ENCODE measurements at regions not wholly inside any gene's neighbourhood (a gene's known extent, or its start where the extent isn't known, plus 50 kb on each side); places are given as distances from the start of the nearest gene placed in this dataset.

DNA sequence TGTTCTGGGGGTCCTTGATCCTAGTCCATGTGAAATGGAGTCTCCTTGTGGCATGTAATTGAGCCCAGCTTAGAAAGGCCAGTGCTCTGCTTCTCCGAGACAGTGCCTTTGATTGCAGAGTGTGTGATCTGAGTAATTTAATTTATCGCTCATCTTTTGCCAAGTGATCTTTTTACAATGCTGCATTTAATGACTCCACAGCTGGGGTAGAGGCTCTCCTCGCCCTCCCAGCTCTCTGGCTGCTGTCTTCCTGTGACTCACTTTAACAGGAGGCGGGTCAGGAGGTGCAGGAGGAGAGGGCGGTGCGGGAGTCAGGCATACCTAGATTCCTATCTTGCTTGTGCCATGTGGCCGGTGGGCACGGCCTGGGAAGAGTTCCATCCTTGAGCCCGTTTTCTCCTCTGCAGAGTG, 113.4 kb upstream of the FOXF1 start:
- no peak for DNase-seq (ENCODE audit: low spot score)
- intact Hi-C loops (cut with DNase I), result no loop called here
- ATAC-seq, result no peak

DNA sequence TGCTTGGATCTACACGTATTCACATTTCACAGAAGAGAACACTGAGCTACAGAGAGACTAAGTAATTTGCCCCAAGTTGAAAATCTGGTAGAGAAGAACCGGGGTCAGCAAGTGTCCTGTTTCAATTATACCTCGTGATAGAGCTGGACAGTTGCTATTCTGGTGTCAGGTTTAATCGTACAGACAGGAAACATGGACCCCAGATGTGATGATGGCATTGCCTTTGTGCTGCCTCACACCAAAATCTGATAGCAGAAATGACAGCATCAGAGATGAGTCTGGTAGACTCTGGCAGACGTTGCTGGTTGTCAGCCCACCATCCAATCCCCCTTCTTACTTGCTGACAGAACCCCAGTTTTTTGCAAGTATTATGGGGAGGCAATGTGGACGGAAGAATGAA, 112.1 kb upstream of the FOXF1 start:
- ATAC-seq (no peak), DNase-seq (ENCODE audit: low spot score) (no peak)
- intact Hi-C loops (cut with DNase I), result no loop called here

DNA sequence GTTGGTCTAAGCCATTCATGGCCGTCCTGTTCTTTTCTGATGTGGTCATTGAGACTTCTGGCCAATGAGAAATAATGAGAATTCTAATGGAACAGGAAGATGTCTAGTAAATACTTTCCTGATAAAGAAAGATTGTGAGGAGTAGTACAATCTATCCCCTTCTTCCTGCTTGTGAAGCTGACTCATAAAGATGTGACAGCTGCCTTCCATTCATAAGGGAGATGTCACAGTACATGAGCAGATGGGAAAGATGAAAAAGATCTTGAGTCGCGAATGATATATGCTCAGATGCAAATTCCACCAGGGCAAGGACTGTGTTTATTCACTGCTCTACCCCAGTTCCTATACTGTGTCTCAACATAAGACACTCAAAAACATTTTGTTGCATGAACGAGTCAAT, 111.7 kb upstream of the FOXF1 start:
- DNase-seq (ENCODE audit: low spot score), result no peak
- ATAC-seq, result no peak
- intact Hi-C loops (cut with DNase I), result no loop called here

DNA sequence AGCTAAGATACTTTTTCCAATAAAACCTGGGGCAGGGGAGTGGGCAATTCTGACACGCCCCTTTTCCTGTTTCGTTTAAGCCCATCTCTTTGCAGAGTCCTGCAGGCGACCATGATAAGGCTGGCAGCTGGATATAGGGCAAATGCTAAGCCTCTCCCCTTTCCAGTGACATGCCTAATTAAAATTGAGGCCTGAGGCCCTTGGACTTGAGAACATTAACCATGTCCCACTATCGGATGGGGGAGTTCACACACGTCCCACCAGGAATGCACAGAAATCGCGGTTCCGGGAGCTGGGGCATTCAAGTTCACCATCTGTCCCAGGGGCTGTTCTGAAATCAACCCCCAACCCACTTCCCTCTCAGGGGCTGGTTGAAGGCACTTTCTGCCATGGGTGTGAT, 109.2 kb upstream of the FOXF1 start:
- ATAC-seq, result no peak
- no peak for DNase-seq (ENCODE audit: low spot score)
- intact Hi-C loops (cut with DNase I), result no loop called here

DNA sequence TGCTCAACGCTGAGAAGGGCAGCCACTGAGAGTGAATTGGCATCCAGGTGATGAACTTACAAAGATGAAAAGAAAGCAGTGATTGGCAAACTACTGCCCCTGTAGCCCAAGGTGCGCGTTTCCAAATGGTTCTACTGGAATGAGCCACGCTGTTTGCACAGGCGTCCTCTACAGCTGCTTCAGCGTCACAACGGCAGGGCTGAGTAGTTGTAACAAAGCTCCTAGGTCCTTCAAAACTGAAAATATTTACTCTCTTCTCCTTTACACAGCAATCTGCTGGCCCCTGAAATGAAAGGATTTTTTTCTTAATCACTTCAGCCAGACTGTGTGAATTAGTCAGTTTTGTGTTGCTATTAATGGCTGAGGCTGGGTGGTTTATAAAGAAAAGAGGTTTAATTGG, 107.2 kb upstream of the FOXF1 start:
- no peak for ATAC-seq
- intact Hi-C loops (cut with DNase I), result no loop called here

DNA sequence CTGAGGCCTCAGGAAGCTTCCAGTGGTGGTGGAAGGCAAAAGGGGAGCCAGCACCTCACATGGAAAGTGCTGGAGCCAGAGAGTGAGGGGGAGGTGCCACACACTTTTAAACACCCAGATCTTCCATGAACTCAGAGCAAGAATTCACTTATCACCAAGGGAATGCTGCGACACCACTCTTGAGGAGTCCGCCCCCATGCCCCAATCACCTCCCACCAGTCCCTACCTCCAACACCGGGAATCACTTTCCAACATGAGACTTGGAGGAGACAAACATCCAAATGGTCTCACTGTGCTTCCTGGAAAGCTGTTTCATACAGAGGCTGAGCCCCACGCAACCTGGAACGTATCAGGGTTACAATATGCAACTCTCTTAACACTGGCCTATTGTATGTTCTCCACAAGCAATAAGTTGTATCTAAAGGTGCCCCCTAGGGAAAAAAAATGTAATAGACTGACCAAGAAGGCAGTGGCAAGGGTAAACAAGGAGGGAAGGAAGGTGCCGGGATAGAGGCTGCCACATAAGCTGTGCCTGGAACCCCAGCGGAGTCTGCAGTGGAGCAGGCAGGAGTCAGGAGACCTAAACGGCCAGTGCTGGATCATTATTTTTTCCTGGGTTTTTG, 106.7 kb upstream of the FOXF1 start:
- ATAC-seq (no peak), DNase-seq (ENCODE audit: low spot score) (no peak)
- intact Hi-C loops (cut with DNase I), result no loop called here

More for the DNA sequence above, 107.2 kb upstream of the FOXF1 start:
- no peak for DNase-seq (ENCODE audit: low spot score)

DNA sequence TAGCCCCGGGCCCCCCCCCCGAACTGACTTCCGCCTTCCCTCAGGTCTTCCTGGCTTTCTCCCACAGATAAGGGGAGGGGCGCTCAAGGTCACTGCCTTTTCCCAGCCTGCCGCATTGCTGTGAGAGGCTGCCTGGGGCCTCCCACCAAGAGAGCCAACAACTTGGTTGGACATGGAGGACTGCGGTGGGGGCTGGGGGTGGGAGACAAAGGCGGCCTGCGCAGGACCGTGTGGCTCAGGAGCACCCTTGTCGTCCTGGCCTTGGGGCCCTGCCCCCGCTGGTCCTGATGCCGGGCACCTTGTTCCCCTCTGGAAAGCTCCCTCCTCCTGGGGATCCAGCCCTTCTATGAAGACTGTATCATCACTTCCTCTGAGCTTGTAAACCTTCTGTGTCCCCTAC, 105.6 kb upstream of the FOXF1 start:
- ATAC-seq (no peak), DNase-seq (ENCODE audit: low spot score) (no peak)
- intact Hi-C loops (cut with DNase I), result no loop called here

DNA sequence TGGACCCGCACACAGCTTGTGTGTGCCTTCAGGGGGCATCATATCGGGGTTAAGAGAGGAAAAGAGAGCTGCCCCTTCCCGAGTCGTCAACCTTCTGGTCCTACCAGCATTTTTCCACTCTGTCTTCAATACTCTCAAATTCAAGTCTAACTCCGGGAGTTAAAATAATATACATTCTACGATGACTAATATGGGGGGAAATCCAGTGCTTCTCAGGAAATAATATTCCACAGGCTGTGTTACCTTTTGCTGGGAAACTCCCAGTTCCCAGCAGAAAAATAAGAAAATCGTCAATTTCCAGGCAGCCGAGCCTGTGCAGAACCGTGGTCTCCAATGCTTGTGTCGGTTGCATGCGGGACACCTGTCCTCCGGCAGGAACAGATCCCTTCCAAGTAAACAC, 105.0 kb upstream of the FOXF1 start:
- no peak for ATAC-seq
- no peak for DNase-seq (ENCODE audit: low spot score)
- intact Hi-C loops (cut with DNase I), result no loop called here

DNA sequence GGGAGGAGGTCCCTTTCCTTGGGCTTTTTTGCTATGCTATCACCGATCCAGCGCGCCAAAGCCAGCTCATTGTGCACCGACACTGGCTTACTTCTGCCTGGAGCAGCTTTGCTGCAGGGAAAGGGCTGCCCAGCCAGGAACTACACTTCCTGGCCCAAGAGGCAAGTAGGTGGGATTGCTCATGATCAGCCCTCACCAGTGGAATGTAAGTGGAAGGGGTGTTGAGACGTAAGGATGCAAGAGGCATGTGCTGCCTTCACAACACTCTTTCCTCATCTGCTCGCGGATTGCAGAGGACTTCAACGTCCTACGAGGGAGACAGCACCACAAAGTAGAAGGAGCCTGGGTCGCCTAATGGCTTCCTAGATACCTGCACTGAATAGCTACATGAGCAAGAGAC, 104.3 kb upstream of the FOXF1 start:
- intact Hi-C loops (cut with DNase I), result no loop called here
- ATAC-seq (no peak), DNase-seq (ENCODE audit: low spot score) (no peak)

DNA sequence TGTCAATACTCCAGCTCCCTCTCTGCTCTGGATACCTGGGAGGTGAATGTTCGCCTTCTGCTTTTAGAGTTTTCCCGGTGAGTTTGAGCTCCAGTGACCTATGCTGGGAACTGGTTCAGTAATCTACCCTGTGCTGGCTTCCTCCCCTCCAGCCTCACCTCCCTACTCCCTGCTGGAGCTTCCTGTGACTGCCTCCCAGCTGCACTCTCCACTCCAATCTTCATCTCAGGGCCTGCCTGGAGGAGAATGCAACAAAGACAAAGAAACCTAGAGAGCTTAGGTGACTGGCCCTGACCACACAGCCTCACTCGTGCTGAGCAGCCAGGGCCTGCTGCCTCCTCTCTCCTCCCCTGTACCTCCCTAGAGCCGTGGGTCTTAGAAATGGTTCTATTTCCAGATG, 101.6 kb upstream of the FOXF1 start:
- intact Hi-C loops (cut with DNase I), result no loop called here
- DNase-seq (ENCODE audit: low spot score), result no peak
- ATAC-seq, result no peak

DNA sequence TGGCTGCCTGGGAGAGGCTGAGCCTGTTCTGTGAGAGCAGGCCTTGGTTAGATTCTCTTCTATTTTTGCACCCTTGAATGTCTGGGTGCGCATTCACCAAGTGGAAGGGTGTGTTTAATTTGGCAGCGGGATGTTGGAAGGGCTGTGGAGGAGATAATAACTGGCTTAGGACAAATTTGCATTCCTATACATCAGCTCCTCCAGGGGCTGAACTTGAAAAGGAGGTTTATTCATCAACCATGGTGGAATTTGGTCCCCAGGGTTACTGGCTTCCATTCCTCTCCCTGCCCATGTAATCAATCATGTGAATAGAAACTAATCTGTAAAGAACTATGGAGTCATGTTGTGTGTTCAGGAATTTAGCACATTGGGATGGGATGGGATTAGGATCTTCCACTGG, 100.2 kb upstream of the FOXF1 start:
- ATAC-seq (no peak), DNase-seq (ENCODE audit: low spot score) (no peak)
- intact Hi-C loops (cut with DNase I), result no loop called here

DNA sequence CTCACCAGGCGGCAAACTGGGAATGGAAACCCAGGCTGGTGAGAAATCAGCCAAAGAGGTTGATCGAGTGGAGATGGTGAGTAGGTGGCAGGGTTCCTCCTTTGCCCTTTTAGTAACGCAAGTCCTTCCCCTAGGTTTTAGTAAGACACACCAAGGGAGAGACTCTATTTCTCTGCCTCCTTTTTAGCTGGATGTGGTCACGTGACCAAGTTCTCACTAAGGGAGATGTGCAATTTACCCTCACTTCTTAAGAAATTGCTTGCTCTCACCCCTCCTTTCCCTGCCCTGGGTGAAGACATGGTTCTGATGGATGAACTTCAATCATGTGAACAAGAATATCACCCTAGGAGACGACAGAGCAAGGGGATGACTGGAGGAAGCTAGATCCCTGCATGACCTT, 99.8 kb upstream of the FOXF1 start:
- intact Hi-C loops (cut with DNase I), result no loop called here
- DNase-seq (ENCODE audit: low spot score), result no peak
- ATAC-seq, result no peak

DNA sequence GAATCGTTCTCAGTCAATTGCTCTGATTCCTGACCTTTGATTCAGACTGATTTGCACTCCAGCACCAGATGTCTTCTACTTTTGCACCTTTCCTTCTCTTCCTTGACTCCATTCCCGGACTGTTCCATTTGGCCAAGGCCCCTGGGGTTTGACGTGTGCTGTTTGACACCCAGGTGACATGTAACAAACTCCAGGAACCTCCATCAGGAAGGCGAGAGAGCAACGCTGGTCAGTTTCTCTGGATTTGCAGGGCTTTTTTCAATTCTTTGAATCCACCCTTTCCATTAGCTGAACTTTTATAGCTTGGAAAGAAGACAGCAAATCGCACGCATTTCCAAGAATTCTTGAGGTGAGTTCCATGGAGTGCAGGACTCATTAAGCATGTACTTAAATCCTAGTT, 98.4 kb upstream of the FOXF1 start:
- DNase-seq (ENCODE audit: low spot score), result no peak
- no peak for ATAC-seq
- intact Hi-C loops (cut with DNase I), result no loop called here

DNA sequence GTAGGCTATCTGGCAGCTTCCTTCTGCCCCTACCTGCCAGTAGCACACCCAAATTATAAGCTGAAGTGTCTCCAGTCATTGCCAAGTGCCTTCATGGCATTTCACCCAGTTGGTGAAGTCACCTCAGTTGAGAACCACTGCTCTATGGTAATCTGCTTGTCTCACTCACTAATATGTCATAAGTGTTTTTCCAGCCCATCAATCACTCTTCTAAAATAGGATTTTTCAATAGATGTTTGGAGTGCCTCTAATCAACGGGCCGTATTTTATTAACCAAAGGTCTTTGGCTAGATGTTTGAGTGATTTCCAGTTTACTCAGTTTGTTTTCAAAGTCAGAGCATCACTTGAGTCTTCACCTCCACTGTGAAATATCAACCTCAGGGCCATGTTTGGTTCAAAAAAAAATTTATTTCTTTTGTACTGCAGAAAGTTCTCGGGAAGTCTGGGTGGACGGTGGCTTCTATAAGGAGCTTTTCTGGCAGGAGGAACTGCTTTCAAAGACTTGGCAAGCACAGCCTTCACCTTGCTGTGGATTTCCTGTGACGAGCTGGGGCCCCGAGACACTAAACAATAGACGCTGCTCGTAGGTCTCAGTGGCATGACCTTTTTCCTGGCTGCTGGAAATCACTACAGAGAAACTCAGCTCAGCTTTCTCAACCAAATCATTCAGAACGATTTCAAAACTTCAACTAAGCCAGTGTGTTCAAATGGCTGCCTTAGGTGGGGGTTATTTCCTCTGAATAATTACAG, 95.2 kb upstream of the FOXF1 start:
- intact Hi-C loops (cut with DNase I), result no loop called here
- DNase-seq (ENCODE audit: low spot score) (no peak), ATAC-seq (no peak)

DNA sequence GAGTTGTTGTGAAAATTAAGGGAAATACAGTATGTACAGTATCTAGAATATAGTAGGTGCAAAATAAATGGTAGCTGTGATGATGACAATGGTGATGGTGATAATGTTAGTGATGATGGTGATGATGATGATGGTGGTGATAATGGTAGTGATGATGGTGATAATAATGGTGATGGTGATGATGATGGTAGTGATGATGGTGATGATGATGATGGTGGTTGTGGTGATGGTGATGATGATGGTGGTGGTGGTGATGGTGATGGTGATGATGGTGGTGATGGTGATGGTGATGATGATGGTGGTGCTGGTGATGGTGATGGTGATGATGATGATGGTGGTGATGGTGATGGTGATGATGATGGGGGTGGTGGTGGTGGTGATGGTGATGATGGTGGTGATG, 91.3 kb upstream of the FOXF1 start:
- DNase-seq (ENCODE audit: low spot score), result no peak
- no peak for ATAC-seq
- intact Hi-C loops (cut with DNase I), result no loop called here

DNA sequence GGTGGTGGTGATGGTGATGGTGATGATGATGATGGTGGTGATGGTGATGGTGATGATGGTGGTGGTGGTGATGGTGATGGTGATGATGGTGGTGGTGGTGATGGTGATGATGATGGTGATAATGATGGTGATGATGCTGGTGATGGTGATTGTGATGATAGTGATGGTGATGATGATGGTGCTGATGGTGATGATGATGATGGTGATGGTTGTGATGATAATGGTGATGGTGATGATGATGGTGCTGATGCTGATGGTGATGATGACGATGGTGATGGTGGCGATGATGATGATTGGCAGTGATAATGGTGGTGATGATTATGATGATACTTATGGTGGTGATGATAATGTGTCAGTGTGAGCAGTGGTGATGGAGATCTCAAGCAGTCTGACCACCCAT, 90.8 kb upstream of the FOXF1 start:
- no peak for ATAC-seq
- intact Hi-C loops (cut with DNase I), result no loop called here

DNA sequence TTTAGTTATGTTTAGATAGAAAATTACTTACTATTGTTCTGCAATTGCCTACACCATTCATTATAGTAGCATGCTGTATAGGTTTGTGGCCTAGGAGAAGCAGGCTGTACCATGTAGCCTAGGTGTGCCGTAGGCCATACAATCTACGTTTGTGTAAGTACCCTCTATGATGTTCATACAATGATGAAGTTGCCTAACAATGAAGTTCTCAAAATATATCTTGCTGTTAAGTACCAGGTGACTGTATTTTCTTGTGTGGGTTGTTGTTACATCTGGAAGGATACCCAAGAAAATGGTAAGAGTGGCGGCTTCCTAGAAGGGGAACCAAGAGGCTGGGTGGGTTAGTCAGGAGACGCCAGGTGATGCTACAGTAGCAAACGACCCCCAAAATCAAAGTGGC, 88.3 kb upstream of the FOXF1 start:
- intact Hi-C loops (cut with DNase I), result no loop called here
- DNase-seq (ENCODE audit: low spot score) (no peak), ATAC-seq (no peak)

More for the DNA sequence above, 90.8 kb upstream of the FOXF1 start:
- DNase-seq (ENCODE audit: low spot score), result no peak

DNA sequence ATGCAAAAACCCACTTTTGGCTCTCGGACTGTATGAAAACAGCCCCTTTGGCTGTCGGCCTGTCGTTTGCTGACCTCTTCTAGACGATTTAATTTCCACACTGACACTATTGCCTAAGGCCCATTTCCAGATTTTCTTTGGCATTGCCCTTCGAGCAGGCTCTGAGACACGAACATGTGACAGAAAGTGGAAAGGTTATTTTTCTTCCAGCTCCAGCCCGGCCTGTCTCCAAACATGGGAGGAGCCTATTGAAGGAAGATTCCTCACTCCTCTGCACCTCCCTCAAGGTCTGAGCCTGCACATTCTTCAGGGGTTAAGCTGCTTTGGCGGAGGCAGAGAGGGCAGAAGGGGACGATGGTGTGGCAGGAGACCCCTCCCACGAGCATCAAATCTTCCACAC, 85.9 kb upstream of the FOXF1 start:
- intact Hi-C loops (cut with DNase I), result no loop called here
- no peak for ATAC-seq

DNA sequence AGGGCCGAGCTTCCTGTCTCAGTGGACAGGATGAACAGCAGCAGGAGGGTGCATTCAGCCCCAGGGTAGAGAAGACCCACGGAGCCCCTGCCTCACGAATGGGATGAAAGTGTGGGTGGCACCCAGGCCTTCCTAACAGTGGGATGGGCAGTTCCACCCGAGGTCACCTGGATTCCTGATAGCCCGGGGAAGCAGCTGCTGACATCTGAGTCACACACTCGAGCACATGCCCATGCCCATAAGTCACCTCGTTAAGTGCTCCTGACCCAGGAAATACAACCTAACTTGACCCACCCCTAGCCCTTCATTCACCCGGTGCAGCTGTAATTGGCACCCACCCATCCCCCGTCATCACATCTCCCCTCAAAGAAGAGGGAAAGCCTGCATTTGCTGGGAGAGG, 85.3 kb upstream of the FOXF1 start:
- intact Hi-C loops (cut with DNase I), result no loop called here
- ATAC-seq (no peak), DNase-seq (ENCODE audit: low spot score) (no peak)

More for the DNA sequence above, 85.9 kb upstream of the FOXF1 start:
- no peak for DNase-seq (ENCODE audit: low spot score)

DNA sequence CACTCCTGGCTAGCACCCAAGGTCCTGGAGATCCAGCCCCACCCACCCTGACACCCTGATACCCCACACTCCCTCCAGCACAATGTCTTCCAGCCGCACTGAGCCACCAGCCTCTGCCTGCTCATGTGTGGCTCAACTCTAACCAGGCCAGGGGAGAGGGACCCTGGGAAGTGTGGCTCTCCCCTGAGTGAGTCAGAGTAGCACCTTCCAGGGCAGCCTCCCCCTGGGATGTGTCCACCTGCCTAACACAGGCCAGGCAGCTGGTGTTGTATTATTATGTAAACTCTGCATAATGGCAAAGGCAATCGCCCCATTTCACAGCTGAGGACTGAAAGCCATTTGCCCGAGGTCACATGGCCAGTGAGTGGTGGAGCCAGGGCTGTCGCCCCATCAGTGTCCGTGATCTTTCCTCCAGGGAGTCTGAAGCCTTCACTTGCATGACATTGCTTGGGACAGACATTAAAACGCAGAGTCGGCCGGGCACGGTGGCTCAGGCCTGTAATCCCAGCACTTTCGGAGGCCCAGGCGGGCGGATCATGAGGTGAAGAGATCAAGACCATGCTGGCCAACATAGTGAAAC, 84.2 kb upstream of the FOXF1 start:
- ATAC-seq, result no peak
- intact Hi-C loops (cut with DNase I), result no loop called here

DNA sequence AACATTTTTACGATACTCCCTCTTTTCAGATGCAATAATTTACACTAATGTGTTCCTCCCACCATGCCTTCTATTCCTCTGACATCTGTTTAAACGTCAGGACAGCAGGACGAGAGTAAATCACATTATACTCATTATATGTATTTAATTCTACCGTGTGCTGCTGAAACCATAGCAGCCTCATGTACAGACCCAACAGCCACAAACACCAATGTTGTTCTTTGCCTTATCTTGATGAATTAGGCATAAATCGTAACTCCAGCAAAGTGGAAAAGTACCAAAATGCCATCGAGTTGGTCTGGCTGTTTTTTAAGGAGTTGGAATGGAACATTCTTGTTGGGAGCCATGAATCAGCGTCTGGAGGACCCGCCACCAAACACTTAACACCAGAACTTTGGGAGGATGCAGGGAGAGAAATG, 82.9 kb upstream of the FOXF1 start:
- ATAC-seq (no peak), DNase-seq (ENCODE audit: low spot score) (no peak)
- intact Hi-C loops (cut with DNase I), result no loop called here

More for the DNA sequence above, 84.2 kb upstream of the FOXF1 start:
- no peak for DNase-seq (ENCODE audit: low spot score)
